Glutamatergic neuron (in vitro differentiated cells): ENCODE measurements at regions not wholly inside any gene's neighbourhood (a gene's known extent, or its start where the extent isn't known, plus 50 kb on each side); places are given as distances from the start of the nearest gene placed in this dataset.

Experiments used
- DNase-seq: peaks from one replicate; pipeline ENCODE4 v3.0.0; 2022
- H3K27ac Mint-ChIP-seq: one replicate; pipeline ENCODE4 v1.8.0; 2020; ENCODE audit warnings: mild to moderate bottlenecking, mixed read lengths, inconsistent platforms; ENCODE audit not compliant: unreplicated experiment
- H3K27me3 Mint-ChIP-seq: one replicate; pipeline ENCODE4 v1.8.0; 2020; ENCODE audit warnings: mild to moderate bottlenecking, moderate library complexity, mixed read lengths, inconsistent platforms; ENCODE audit not compliant: unreplicated experiment
- H3K36me3 Mint-ChIP-seq: one replicate; pipeline ENCODE4 v1.8.0; 2020; ENCODE audit warnings: mild to moderate bottlenecking, mixed read lengths, inconsistent platforms; ENCODE audit not compliant: unreplicated experiment
- H3K4me1 Mint-ChIP-seq: one replicate; pipeline ENCODE4 v1.8.0; 2020; ENCODE audit warnings: mild to moderate bottlenecking, low read depth, mixed read lengths, inconsistent platforms; ENCODE audit not compliant: unreplicated experiment
- H3K4me3 Mint-ChIP-seq: one replicate; pipeline ENCODE4 v1.8.0; 2020; ENCODE audit warnings: mild to moderate bottlenecking, mixed read lengths, inconsistent platforms; ENCODE audit not compliant: unreplicated experiment
- H3K9me3 Mint-ChIP-seq: one replicate; pipeline ENCODE4 v1.8.0; 2020; ENCODE audit warnings: mild to moderate bottlenecking, moderate library complexity, mixed read lengths, inconsistent platforms; ENCODE audit not compliant: unreplicated experiment
- TF ChIP-seq, protein P1 (sequence below): fragments of 200-600 bp; sonication (generic); IDR thresholded peaks from one replicate; pipeline ENCODE4 v1.5.0; 2021; ENCODE audit not compliant: partially characterized antibody, unreplicated experiment

DNA sequence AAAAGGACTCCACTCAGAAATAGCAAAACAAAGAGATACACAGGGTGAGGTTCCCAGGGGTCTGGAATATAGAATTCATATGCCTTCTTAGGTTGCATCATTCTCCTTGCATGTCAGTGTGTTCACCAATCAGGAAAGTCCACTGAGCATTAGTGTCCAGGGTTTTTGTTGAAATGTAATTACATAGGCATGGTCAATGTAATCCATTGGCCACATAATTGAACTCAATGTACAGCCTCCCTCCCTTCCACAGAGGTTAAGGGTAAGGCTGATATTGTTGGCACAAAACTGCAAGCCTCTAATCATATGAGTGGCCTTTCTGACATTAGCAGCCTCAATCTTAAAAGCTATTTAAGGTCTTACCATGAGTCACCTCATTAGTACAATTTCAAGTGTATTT is 736.1 kb upstream of the VSTM2A start:
- DNase-seq = no peak
- no peaks in the 10 kb centered on the region for H3K27me3 Mint-ChIP-seq
- no peak overlapping the region for H3K27ac Mint-ChIP-seq
- H3K4me3 Mint-ChIP-seq = no peak overlapping the region
- TF ChIP-seq, protein P1, sequence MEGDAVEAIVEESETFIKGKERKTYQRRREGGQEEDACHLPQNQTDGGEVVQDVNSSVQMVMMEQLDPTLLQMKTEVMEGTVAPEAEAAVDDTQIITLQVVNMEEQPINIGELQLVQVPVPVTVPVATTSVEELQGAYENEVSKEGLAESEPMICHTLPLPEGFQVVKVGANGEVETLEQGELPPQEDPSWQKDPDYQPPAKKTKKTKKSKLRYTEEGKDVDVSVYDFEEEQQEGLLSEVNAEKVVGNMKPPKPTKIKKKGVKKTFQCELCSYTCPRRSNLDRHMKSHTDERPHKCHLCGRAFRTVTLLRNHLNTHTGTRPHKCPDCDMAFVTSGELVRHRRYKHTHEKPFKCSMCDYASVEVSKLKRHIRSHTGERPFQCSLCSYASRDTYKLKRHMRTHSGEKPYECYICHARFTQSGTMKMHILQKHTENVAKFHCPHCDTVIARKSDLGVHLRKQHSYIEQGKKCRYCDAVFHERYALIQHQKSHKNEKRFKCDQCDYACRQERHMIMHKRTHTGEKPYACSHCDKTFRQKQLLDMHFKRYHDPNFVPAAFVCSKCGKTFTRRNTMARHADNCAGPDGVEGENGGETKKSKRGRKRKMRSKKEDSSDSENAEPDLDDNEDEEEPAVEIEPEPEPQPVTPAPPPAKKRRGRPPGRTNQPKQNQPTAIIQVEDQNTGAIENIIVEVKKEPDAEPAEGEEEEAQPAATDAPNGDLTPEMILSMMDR = no peak
- H3K9me3 Mint-ChIP-seq = no peaks in the 10 kb centered on the region
- H3K4me1 Mint-ChIP-seq = no peaks in the 10 kb centered on the region
- H3K36me3 Mint-ChIP-seq = no peaks in the 10 kb centered on the region

DNA sequence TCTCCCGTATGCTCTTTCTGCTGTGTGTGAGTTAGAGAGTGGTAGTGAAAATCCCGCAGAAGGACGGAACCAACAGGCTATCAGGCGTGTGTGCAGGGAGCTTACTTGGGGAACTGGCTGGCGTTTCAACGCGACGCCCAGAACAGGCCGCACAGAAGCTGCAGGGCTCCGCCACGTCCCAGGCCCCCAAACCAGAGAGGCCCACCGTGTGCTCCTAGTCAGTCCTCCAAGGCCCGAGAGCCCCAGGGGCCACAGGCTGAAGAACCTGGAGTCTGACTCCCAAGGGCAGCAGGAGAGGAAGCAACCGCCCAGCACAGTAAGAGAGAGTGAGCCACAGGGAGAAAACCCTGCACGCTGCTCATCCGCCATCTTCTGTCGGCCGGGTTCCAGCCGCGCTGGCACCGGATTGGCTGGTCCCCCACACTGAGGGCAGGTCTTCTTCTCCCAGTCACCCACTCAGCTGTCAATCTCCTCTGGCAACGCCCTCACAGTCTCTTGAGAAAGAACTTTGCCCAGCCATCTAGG is 730.6 kb upstream of the VSTM2A start:
- no peaks in the 10 kb centered on the region for H3K9me3 Mint-ChIP-seq
- H3K27me3 Mint-ChIP-seq = no peaks in the 10 kb centered on the region
- no peak overlapping the region for H3K4me3 Mint-ChIP-seq
- H3K36me3 Mint-ChIP-seq = no peaks in the 10 kb centered on the region
- TF ChIP-seq, protein P1 = no peak
- H3K27ac Mint-ChIP-seq = no peak overlapping the region
- no peaks in the 10 kb centered on the region for H3K4me1 Mint-ChIP-seq
- DNase-seq = no peak

DNA sequence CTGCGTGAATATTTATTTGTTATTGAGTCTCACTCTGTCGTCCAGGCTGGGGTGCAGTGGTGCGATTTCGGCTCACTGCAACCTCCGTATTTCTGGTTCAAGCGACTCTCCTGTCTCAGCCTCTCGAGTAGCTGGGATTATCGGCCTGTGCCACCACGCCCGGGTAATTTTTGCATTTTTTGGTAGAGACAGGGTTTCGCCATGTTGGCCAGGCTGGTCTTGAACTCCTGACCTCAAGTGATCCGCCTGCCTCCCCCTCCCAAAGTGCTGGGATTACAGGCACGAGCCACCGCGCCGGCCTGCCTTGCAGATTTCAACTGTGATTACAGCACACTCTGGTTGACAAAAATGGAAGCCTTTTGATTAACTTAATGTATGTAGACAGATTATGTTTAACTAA is 730.0 kb upstream of the VSTM2A start:
- Mint-ChIP-seq H3K27me3 (no peaks in the 10 kb centered on the region), H3K9me3 (no peaks in the 10 kb centered on the region), H3K4me1 (no peaks in the 10 kb centered on the region), H3K27ac (no peak overlapping the region), H3K36me3 (no peaks in the 10 kb centered on the region), H3K4me3 (no peak overlapping the region)
- no peak for DNase-seq
- TF ChIP-seq, protein P1 = no peak

DNA sequence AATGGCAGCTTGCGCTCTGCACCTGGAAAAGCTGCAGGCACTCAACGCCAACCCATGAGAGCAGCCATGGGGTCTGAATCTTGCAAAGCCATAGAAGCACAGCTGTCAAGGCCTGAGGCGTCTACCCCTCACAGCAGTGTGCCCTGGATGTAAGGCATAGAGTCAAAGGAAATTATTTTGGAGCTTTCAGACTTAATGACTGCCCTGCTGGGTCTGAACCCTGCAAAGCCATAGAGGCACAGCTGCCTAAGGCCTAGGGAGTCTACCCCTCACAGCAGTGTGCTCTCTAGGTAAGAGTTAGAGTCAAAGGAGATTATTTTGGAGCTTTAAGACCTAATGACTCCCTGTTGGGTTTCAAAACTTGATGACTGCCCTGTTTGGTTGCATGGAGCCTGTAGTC is 706.9 kb upstream of the VSTM2A start:
- Mint-ChIP-seq H3K4me3 (no peak overlapping the region), H3K4me1 (no peaks in the 10 kb centered on the region), H3K27me3 (no peaks in the 10 kb centered on the region), H3K9me3 (no peaks in the 10 kb centered on the region), H3K36me3 (no peaks in the 10 kb centered on the region), H3K27ac (no peak overlapping the region)
- TF ChIP-seq, protein P1 = no peak
- DNase-seq = no peak

DNA sequence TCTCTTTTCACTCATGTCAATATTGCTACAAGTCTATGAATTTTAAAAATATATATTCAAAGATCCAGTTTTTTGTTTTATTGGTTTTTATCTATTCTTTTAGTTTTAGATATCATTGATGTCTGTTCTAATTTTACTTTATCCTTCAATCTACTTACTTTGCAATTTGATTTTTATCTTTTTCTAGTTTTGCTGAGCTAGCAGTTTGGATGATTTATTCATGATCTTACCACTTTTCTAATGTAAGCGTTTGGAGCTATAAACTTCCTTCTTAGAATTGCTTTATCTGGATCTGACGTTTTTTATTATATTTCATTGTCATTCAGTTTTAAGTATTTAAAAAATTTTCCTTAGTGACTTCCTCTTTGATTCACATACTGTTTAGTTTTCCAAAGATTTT is 664.5 kb upstream of the VSTM2A start:
- no peak overlapping the region for H3K4me3 Mint-ChIP-seq
- H3K27me3 Mint-ChIP-seq = no peaks in the 10 kb centered on the region
- no peak for DNase-seq
- no peaks in the 10 kb centered on the region for H3K36me3 Mint-ChIP-seq
- no peak overlapping the region for H3K27ac Mint-ChIP-seq
- H3K4me1 Mint-ChIP-seq = no peaks in the 10 kb centered on the region
- H3K9me3 Mint-ChIP-seq = no peaks in the 10 kb centered on the region
- TF ChIP-seq, protein P1 = no peak
